ENCODE measurements at regions not wholly inside any gene's neighbourhood (a gene's known extent, or its start where the extent isn't known, plus 50 kb on each side); places are given as distances from the start of the nearest gene placed in this dataset.

GRCh38 chr1:82733645-82734044 is 932.9 kb downstream of the ADGRL2 start:
- ATAC-seq (no peak), DNase-seq (no peak)
- H3K4me1 ChIP-seq, result no peaks in the 10 kb centered on the region
- no peak overlapping the region for H3K27ac ChIP-seq
- H3K4me3 ChIP-seq, result no peak overlapping the region
- H3K9me3 ChIP-seq, result peaks cover 0 to 30% of the 10 kb centered on the region in 2 donors
- intact Hi-C loops (cut with DNase I), result no loop called here
- H3K36me3 ChIP-seq, result no peaks in the 10 kb centered on the region
- H3K27me3 ChIP-seq, result no peaks in the 10 kb centered on the region
- no peak for TF ChIP-seq CTCF (IDR thresholded peaks at IDR 0.05)

GRCh38 chr1:82731216-82731615 is 930.5 kb downstream of the ADGRL2 start:
- Histone ChIP-seq H3K27ac (no peak overlapping the region), H3K36me3 (no peaks in the 10 kb centered on the region), H3K4me1 (no peaks in the 10 kb centered on the region), H3K27me3 (no peaks in the 10 kb centered on the region), H3K4me3 (no peak overlapping the region), H3K9me3 (peaks cover 0 to 30% of the 10 kb centered on the region in 2 donors)
- DNase-seq, result no peak
- intact Hi-C loops (cut with DNase I), result no loop called here
- TF ChIP-seq CTCF (IDR thresholded peaks at IDR 0.05), result no peak
- ATAC-seq, result no peak

GRCh38 chr1:82728206-82728605 is 927.5 kb downstream of the ADGRL2 start:
- DNase-seq (no peak), ATAC-seq (no peak)
- TF ChIP-seq CTCF (IDR thresholded peaks at IDR 0.05), result no peak
- no peaks in the 10 kb centered on the region for H3K27me3 ChIP-seq
- intact Hi-C loops (cut with DNase I), result no loop called here
- no peaks in the 10 kb centered on the region for H3K4me1 ChIP-seq
- H3K27ac ChIP-seq, result no peak overlapping the region
- H3K4me3 ChIP-seq, result no peak overlapping the region
- H3K36me3 ChIP-seq, result no peaks in the 10 kb centered on the region
- H3K9me3 ChIP-seq, result peaks cover 0 to 30% of the 10 kb centered on the region in 2 donors

- TF ChIP-seq CTCF (IDR thresholded peaks at IDR 0.05), result no peak
- Histone ChIP-seq H3K36me3 (no peaks in the 10 kb centered on the region), H3K27ac (no peak overlapping the region), H3K9me3 (peaks cover 0 to 9% of the 10 kb centered on the region in 2 donors), H3K4me3 (no peak overlapping the region), H3K27me3 (no peaks in the 10 kb centered on the region), H3K4me1 (no peaks in the 10 kb centered on the region)
- intact Hi-C loops (cut with DNase I), result no loop called here
- DNase-seq (no peak), ATAC-seq (no peak)
Observed at GRCh38 chr1:82724246-82724645, 923.5 kb downstream of the ADGRL2 start.

- Histone ChIP-seq H3K36me3 (no peaks in the 10 kb centered on the region), H3K27me3 (no peaks in the 10 kb centered on the region), H3K4me1 (no peaks in the 10 kb centered on the region), H3K27ac (no peak overlapping the region), H3K4me3 (no peak overlapping the region), H3K9me3 (peaks cover 0 to 9% of the 10 kb centered on the region in 2 donors)
- TF ChIP-seq CTCF (IDR thresholded peaks at IDR 0.05), result no peak
- intact Hi-C loops (cut with DNase I), result no loop called here
- DNase-seq, result no peak
- ATAC-seq, result no peak
Observed at GRCh38 chr1:82722608-82723007, 921.9 kb downstream of the ADGRL2 start.

Measured in left lung (tissue), 4 donors.